Gastrocnemius medialis (tissue), 4 donors: ENCODE measurements at regions not wholly inside any gene's neighbourhood (a gene's known extent, or its start where the extent isn't known, plus 50 kb on each side); places are given as distances from the start of the nearest gene placed in this dataset.

Experiments used
- ATAC-seq, 2 donors: fragments of 150-250 bp; one replicate each; pipeline ENCODE4 v1.9.1; 2016
- DNase-seq, 2 donors: peaks; one replicate each; pipeline ENCODE4 v3.0.0-alpha.2; 2019
- H3K27ac ChIP-seq, 4 donors: fragments of 200-600 bp; sonication (generic); 1 replicate in 1 of 4; 2 replicates in 3 of 4; pipeline ENCODE4 v1.5.1; 2016 to 2018; ENCODE audit warnings: mild to moderate bottlenecking in 2 of 4, moderate library complexity in 1 of 4
- H3K27me3 ChIP-seq, 3 donors: fragments of 200-600 bp; sonication (generic) in 2 of 3; 1 replicate in 1 of 3; 2 replicates in 2 of 3; pipeline versions ENCODE4 v1.5.1 to v1.6.0; 2016 to 2019; ENCODE audit warnings: mild to moderate bottlenecking in 1 of 3, moderate library complexity in 1 of 3
- H3K36me3 ChIP-seq, 2 donors: fragments of 200-600 bp; sonication (generic) in 1 of 2; one replicate each; pipeline ENCODE4 v1.5.1; 2017 to 2018
- H3K4me1 ChIP-seq, 2 donors: fragments of 200-600 bp; sonication (generic) in 1 of 2; one replicate each; pipeline ENCODE4 v1.5.1; 2016 to 2017; ENCODE audit warnings: mild to moderate bottlenecking in 2 of 2
- H3K4me3 ChIP-seq, 4 donors: fragments of 200-600 bp; sonication (generic) in 3 of 4; 1 replicate in 1 of 4; 2 replicates in 3 of 4; pipeline ENCODE4 v1.5.1; 2016 to 2019; ENCODE audit warnings: mild to moderate bottlenecking in 2 of 4
- H3K9me3 ChIP-seq, 3 donors: fragments of 200-600 bp; sonication (generic) in 2 of 3; 1 replicate in 1 of 3; 2 replicates in 2 of 3; pipeline ENCODE4 v1.5.1; 2016 to 2019
- POLR2A ChIP-seq, 2 donors: fragments of 450-650 bp; IDR thresholded peaks; one replicate each; pipeline ENCODE4 v1.6.1; 2017; ENCODE audit warnings: antibody characterized with exemption in 2 of 2, mild to moderate bottlenecking in 2 of 2, moderate library complexity in 2 of 2
- in situ Hi-C, 4 donors: fragments of 200-750 bp; cut with MboI; loops; one replicate each; pipeline versions ENCODE4 v1.15.0 to v1.8.0; 2017; ENCODE audit warnings: low sequenced_read_pairs in 4 of 4
- intact Hi-C: fragments of 100-400 bp; cut with DNase I; formaldehyde crosslinking; loops from one replicate; pipeline ENCODE4 v1.15.1; 2023; ENCODE audit warnings: low total_unique reads
- TF ChIP-seq, protein P1 (sequence below), 5 experiments: fragments of 450-650 bp in 3 of 5; fragments of 200-600 bp in 2 of 5; sonication (generic) in 2 of 5; IDR thresholded peaks in 4 of 5; conservative IDR thresholded peaks in 1 of 5; 1 replicate in 4 of 5; 2 replicates in 1 of 5; pipeline ENCODE4 v1.5.1; 2016 to 2019; ENCODE audit warnings: antibody characterized with exemption in 5 of 5, mild to moderate bottlenecking in 3 of 5, moderate library complexity in 3 of 5

- in situ Hi-C loops = no loop called here
- no peak for ATAC-seq
These were observed 1251.0 kb downstream of the PCDH17 start for GRCh38 chr13:58882516-58882915.

DNA sequence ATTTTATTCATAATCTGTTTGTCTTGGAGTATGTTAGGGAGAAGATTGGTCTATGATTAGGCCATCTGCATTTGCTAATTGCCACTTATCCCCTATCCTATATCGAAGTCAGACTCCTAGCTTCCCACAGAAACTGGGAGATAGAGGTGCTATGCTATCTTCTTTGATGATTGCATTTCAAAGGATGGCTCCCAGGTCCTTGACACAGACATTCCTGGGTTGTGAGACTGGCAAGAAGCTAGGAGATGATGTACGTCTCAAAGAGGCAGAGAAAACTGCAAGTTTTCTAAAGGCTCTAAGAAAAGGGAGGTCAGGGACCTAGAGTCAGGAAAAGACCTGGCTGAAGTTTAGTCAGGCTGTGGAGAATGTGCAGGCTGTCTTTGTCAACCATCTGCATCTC lies 1251.9 kb downstream of the PCDH17 start:
- TF ChIP-seq, protein P1, sequence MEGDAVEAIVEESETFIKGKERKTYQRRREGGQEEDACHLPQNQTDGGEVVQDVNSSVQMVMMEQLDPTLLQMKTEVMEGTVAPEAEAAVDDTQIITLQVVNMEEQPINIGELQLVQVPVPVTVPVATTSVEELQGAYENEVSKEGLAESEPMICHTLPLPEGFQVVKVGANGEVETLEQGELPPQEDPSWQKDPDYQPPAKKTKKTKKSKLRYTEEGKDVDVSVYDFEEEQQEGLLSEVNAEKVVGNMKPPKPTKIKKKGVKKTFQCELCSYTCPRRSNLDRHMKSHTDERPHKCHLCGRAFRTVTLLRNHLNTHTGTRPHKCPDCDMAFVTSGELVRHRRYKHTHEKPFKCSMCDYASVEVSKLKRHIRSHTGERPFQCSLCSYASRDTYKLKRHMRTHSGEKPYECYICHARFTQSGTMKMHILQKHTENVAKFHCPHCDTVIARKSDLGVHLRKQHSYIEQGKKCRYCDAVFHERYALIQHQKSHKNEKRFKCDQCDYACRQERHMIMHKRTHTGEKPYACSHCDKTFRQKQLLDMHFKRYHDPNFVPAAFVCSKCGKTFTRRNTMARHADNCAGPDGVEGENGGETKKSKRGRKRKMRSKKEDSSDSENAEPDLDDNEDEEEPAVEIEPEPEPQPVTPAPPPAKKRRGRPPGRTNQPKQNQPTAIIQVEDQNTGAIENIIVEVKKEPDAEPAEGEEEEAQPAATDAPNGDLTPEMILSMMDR (IDR thresholded peaks at IDR 0.05 in 4 of 5, conservative IDR thresholded peaks at IDR 0.05 in 1 of 5) = no peak
- no peak for TF ChIP-seq POLR2A (IDR thresholded peaks at IDR 0.05)
- H3K27ac ChIP-seq = no peak overlapping the region
- intact Hi-C loops (no loop called here), in situ Hi-C loops (no loop called here)
- DNase-seq (no peak), ATAC-seq (no peak)
- no peaks in the 10 kb centered on the region for H3K9me3 ChIP-seq
- H3K27me3 ChIP-seq = no peaks in the 10 kb centered on the region
- H3K4me3 ChIP-seq = no peak overlapping the region
- H3K36me3 ChIP-seq = no peaks in the 10 kb centered on the region
- no peaks in the 10 kb centered on the region for H3K4me1 ChIP-seq

More at GRCh38 chr13:58882516-58882915, 1251.0 kb downstream of the PCDH17 start:
- no peaks in the 10 kb centered on the region for H3K9me3 ChIP-seq
- TF ChIP-seq, protein P1 (IDR thresholded peaks at IDR 0.05 in 4 of 5, conservative IDR thresholded peaks at IDR 0.05 in 1 of 5) = no peak
- TF ChIP-seq POLR2A (IDR thresholded peaks at IDR 0.05) = no peak
- no peaks in the 10 kb centered on the region for H3K36me3 ChIP-seq
- no peaks in the 10 kb centered on the region for H3K27me3 ChIP-seq
- no peak overlapping the region for H3K27ac ChIP-seq
- intact Hi-C loops = no loop called here
- H3K4me3 ChIP-seq = no peak overlapping the region
- DNase-seq = no peak
- no peaks in the 10 kb centered on the region for H3K4me1 ChIP-seq

DNA sequence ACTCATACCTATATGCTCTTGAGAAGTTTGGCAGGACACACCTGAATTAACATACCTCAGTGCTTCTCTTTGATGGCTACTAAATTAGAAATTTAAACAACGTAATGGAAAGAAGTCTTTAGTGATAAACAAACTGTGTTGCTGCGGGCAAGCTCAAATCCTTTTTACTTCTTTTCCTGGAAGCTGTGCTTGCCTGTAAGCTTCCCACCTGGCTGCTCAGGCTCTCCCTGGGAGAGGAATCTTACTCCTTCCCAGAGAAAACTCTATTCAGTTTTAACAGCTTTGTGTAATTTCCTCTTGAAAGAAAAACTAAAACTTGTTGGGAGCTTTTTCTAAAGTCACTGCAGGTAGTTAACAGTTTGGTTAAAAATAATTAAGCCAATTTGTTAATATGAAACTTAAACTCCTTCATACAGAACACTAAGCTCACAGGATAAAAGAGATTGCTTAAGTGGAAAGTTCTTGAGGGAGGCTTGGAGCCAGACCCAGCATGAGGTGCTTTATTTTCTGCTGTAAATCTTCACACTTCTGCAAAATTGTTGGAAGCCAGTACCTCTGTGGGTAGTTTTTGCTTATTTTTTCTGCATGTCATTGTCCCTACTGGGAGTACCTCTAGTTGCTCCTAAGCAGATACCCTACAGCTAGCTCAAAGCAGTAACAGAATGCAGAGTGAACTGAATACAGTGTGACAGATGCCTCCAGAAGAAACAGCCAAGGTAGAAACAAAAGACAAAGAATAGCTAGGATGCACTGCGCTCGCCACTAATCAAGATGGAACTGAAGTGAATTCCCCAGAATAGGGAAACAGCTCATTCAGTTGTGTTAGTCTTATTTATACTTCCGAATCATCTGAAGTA lies 1253.0 kb downstream of the PCDH17 start:
- DNase-seq (no peak), ATAC-seq (no peak)
- H3K4me3 ChIP-seq = no peak overlapping the region
- intact Hi-C loops = no loop called here
- H3K27me3 ChIP-seq = no peaks in the 10 kb centered on the region
- no peaks in the 10 kb centered on the region for H3K36me3 ChIP-seq
- in situ Hi-C loops = no loop called here
- no peaks in the 10 kb centered on the region for H3K4me1 ChIP-seq
- TF ChIP-seq, protein P1 (IDR thresholded peaks at IDR 0.05 in 4 of 5, conservative IDR thresholded peaks at IDR 0.05 in 1 of 5) = no peak
- TF ChIP-seq POLR2A (IDR thresholded peaks at IDR 0.05) = no peak
- H3K27ac ChIP-seq = no peak overlapping the region
- H3K9me3 ChIP-seq = no peaks in the 10 kb centered on the region

DNA sequence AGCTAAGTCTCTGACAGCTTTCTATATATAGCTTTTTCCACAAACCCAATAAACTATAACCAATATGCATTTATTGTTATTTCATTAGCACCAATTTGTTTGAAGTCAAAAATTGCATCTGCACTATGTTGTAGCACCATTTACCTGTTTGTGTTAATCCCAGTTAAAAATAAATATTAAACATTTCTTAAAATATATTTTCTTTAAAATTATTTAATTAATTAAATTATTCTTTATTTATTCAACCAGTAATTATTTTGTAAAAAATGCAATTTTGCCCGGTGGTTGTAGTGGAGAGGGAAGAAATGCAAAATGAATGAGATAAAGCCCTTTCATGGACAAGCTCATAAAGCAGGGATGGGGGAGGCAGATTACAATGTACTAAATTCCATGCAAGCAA lies 1257.9 kb downstream of the PCDH17 start:
- intact Hi-C loops (no loop called here), in situ Hi-C loops (no loop called here)
- Histone ChIP-seq H3K27ac (no peak overlapping the region), H3K4me1 (no peaks in the 10 kb centered on the region), H3K27me3 (no peaks in the 10 kb centered on the region), H3K9me3 (no peaks in the 10 kb centered on the region), H3K4me3 (no peak overlapping the region), H3K36me3 (no peaks in the 10 kb centered on the region)
- no peak for TF ChIP-seq POLR2A (IDR thresholded peaks at IDR 0.05)
- TF ChIP-seq, protein P1 (IDR thresholded peaks at IDR 0.05 in 4 of 5, conservative IDR thresholded peaks at IDR 0.05 in 1 of 5) = no peak
- DNase-seq (no peak), ATAC-seq (no peak)
